Hematopoietic multipotent progenitor cell treated with erythropoietin and hydrocortisone succinate and interleukin-3 and kit ligand, for 15 days (in vitro differentiated cells): ENCODE measurements at regions not wholly inside any gene's neighbourhood (a gene's known extent, or its start where the extent isn't known, plus 50 kb on each side); places are given as distances from the start of the nearest gene placed in this dataset.

Experiments
- DNase-seq: peaks from one replicate; pipeline ENCODE4 v3.0.0-alpha.2; 2015; ENCODE audit warnings: low spot score

DNA sequence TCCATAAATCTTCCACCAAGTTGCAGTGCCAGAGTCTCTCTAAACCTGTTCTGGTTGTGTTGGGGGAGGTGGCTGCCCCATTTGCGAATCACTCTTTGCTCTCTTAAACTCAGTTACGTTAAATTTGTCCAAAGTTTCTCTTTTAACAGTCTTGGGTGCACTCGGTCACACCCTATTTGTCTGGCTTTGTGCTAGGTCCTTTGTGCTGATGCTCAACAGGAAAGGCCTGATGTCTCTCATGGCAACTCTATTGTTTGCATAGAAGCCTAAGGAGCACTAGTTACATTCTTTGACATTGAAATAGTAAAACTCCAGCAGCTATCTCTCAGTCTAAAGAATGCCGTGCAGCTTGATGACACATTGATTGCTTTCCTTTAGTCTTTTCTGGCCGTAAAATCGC is 105.1 kb downstream of the TRMT11 start:
- DNase-seq, result no peak

DNA sequence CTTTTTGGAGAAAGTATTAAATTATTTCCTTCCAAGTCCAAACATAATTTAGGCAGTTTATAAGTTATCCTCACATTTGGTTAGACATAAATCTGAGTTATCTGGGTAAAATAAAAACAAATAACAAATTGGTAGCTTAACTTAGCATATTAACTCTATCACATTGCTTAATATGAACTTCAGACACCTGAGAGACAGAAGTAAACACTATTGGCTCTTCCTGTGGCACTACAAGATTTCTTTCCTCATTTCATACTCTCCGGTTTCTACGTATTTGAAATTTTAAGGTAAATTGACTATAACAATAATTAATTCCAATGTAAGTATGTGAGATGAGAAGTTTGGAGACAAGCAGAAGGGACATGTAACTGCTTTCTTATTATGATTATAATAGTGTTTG is 106.8 kb downstream of the TRMT11 start:
- no peak for DNase-seq

DNA sequence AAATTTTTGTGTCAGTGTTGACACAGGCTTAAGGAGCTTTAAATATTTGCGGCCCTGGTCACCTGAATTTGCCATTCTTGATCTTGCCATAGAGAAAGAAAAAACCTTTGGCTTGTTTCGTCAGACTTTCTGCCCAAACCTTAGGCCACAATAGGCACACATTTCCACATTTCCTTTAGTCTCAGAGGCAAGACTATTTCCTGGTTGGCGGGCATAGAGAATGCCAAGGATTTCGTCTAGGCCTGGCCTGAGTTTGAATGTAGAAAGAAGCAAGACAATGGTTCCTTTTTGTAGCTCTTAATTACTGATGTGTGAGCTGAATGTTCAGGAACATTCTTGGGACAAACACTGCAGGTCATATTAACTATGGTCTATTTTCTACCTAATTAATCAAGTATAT is 108.1 kb downstream of the TRMT11 start:
- DNase-seq, result no peak

DNA sequence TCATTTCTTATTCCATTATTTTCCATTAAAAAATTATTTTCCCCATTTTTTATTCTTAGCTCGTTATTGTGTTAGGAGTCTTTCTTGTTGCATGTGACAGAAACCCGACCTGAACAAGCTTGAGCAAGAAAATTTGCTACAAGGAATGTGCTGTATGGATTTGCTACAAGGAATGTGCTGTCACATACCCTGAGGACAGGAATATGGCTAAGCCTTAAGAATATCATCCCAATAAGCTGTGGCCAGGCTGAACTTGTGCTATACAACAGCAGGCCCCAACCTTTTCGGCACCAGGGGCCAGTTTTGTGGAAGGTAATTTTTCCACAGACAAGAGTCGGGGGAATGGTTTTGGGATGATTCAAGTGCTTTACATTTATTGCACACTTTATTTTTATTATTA is 114.0 kb downstream of the TRMT11 start:
- no peak for DNase-seq

DNA sequence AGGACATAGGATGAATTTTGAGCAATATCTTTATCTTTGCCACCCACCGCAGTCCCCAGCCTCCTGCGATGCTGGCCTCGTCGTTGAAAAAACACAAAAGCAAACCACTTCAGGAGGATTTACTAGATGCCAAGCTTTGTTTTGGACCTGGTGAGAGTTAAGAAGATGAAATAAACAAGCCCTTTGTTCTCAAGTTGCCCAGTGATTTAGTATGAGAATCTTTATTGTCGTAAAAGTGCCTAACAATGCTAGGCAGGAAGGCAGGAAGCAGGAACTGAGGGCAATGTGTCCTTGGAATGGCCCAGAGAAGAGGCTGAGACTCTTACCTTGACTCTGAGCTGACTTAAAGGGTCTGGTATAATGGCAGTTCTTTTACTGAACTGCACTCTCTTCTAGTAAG is 116.0 kb downstream of the TRMT11 start:
- DNase-seq, result no peak

DNA sequence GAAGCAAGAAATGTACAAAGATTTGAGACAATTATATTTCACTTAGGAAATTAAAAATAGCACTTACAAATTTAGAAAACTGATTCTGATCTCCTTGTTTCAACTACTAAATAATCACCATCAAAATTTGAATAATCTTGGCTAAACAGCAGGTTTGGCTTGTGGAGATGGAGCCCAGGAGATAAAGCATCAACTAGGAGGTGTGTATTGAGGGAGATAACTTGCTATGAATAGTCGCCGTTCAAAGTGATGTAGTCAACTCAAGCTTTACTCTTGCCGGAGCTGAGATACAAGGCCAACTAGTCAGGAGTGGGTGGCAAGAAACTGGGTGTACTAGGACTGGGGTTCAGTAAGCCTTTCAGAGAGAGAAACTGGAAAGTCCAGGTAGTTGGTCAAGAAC is 117.7 kb downstream of the TRMT11 start:
- DNase-seq, result no peak

DNA sequence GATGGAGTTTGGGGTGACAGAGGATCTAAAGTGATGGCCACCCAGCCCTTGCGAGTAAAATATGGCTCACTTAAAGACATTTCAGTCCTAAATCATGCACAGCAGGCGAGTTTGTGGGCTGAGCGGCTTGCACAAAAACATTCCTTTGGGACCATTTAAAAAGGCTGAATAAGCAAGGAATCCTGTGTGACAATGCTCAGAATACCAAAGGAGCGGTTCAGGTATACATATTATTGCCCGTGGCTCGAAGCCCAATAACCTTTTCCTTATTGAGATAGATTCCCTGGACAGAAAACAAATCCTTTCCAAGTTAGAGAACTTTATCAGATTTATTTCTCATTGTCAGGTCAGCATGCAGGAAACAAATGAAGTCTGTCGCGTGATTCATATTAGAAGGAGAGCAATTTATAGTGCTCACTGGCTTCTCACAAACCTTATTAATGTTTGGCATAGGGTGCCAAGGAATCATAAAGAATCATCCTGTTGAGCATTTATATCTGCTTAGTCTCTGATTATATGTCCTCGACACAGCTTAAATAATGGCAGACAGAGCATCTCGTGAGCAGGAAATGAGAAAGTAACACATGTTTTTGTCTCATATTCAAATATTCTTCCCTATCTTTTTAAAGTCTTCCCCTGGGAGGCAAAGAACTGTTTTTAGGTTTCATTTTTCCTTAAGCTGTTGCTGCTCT is 121.3 kb downstream of the TRMT11 start:
- no peak for DNase-seq

DNA sequence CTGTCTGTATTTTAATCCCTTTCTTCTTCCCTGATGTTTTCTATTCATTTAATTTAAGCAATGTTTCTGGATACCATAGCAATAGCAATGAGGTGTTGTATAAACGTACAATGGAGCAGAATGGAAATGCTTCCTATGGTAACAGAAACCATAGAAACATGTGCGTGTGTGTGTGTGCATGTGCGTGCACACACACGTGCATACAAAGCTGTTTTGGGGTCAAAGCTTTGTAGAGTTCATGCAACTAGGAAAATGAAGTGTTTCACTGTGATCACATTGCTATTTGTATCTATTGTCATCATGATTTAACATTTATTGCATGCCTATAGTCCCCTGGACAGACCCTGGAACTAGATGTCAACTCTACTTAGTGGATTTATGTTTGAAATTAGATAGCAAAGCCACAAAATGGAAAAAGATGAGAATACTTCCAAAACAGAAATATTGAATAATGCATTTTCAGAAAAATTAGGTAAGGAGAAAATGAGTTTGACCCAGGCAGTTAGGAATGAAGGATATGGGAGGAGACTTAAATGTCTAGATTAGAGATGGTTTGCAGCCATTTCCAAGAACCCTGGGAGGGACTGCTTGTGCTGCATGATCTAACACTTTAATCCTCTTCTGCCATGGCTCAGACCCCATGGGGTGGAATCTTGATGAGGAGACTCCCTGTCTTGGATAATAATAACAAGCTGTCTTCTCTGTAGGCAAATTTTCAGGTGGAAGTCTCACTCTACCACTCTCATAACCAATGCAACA is 124.4 kb downstream of the TRMT11 start:
- peak; percentile 42 for DNase-seq

DNA sequence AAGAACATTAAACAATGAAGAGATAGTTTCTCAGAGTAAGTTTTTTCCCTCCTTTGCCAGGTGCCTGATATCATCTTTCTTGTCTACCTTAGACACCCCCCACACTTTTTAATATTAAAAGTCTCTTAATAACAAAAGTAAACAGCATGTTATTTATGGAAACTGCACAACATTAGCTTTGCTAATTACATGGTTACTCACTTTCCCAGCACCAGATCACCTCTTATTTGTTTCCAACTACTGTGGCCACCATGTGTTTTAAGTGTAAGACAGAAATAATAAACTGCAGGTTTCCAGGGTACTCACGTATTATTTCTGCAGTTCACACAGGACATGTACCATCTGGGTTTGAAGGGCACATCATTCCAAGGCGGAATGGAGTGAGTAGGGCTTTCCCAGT is 125.0 kb downstream of the TRMT11 start:
- no peak for DNase-seq

DNA sequence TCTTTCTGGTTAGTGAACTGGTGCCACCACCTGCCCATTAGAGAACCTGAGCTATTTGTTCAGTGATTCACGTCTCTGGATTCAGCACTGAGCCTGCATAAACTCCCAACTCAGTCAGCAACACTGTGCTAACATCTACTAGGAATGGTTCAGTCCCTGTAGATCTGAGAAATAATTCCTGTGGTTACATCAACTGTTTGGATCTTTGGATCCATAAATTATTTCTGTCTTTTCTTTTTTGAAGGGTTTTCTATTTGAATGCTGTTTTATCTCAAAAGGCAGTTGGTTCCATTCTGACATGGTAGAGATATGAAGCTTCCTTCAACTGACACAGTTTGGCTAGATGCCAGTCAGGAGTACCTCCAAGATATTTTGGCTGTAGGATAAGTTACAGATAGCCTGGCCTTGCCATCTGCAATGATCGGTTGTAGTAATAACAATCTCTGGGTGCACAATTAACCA is 125.9 kb downstream of the TRMT11 start:
- peak; percentile 63 for DNase-seq

DNA sequence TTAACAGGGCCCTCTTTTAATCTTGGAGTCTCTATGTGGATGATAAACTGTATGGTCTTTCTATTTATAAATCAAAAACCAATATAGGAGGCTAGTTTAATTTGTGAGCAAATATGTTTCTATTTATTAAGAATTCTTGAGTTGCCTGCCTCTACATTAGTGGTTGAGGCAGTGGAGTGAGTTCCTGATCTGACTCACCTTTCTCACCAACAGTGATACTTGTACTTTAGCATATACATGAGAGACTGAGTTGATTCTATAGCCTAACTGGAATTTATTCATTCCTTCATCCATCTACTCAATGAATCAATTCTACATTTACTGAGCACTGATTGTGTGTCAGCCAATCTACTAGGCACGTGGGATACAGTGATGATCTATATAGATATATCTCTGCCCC is 126.9 kb downstream of the TRMT11 start:
- no peak for DNase-seq

DNA sequence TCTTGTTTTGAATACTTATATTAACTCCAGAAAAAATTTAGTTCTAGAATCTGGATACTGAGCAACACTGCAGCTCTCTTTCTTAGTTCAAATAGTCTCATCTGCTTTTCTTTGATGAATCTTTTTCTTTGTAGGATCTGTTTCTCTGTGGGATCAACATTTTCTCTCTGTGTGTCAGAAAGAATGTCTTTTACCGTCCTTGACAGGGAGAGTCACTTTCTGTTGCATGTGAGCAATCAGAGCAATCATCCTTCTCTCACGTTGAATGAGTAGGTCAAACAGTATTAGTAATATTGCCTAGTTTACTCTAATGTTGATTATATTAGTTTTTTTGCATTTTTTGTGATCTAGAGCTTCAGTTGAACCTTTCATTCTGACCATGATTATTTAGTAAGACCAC is 130.9 kb downstream of the TRMT11 start:
- no peak for DNase-seq

DNA sequence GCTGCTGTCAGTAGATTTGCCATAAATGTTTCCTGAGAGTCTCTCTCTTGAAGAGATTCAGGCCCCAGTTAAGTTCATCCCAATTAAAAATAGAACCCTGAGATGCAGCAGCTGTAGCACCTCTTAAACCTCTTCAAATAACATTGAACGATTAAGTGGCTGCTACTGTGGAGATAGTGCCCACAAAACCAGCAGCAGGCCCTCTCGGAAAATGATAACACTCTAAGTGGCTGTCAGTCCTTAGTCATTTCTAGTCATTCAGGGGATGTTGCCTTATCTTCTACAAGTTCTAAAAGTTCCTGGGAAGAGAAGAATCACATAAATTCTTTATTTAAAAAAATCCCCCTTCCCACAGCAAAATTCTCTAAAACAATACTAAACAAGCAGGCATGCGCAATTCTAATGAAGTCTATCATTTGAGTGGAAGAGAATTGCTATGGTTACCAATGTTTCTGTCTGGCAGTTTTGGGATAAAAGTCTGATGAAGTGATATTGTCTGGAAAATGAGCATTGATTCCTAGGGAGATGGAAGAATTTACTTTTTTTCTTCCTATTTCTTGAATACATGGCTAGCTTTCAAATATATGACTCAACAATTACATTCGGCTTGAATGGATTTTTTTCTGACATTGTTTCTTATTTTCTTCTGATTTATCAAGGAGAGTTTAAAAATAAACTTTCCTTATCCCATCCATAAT is 131.9 kb downstream of the TRMT11 start:
- DNase-seq, result peak; percentile 43

DNA sequence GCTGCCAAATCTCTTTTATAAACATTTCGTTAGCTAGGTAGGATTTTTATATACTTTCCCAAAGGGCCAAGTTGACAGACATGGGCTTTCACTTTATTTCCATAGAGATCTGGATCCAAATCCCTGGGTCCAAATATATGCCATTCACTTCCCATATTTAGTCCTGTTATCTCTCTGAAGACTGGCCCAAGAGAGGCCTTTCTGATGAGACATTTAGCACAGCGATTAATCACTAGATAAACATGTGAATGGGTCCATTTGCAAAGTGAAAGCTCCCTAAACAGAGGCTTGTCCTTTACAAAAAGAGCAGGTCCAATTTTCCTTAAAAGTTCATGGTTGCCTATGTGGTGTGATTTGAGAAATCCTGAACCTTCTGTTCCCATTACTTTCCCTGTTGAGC is 132.6 kb downstream of the TRMT11 start:
- no peak for DNase-seq

DNA sequence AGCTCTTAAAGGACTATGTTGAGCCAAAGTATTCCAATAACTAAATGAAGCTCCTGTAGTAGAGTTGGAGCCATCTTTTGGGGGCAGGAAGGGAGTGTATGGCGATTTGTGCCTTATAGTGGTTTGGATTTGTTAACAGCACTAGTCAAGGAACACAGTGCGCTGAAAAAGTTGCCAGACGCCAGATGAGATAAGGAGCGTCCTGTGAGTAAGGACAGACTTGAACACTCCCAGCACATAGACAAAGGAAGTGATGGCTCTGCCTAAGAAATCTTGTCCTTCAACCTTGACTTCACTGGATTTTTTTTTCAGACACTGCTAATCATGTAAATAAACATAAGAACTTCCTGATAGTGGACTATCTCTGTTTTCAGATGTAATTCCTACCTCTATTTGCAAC is 136.9 kb downstream of the TRMT11 start:
- peak; percentile 20 for DNase-seq

DNA sequence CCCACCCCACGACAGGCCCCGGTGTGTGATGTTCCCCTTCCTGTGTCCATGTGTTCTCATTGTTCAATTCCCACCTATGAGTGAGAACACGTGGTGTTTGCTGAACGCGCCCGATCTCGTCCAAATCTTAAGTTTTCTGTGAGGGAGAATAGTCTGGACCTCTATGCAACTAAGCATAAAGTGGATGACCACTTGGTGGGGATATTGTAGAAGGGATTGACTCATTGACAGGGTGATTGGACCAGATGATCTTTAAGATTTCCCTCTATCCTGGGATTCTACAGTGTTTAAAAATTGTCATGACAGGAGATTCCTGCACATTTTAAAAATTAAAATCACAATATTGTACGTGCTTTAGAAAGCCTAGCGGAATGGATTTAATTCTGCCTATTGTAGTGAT is 141.3 kb downstream of the TRMT11 start:
- DNase-seq, result no peak

DNA sequence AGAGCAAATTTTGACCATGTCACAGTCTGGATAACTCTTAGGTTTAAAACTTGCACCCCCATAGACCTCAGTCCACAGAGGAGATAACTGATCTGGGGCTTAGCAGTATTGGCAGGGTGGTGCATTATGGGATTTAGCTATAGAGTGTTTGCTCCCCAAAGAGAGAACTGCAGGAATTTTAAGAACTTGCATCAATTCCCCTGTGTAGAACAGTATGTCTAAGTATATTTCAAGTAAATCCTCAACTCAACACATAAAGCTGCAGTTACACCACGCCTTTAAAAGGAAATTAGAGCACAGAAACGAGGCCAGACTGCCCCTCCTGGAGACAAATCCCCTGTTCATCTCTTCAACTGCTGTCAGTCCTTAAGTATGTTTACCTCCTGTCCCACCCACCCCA is 144.9 kb downstream of the TRMT11 start:
- DNase-seq, result no peak

DNA sequence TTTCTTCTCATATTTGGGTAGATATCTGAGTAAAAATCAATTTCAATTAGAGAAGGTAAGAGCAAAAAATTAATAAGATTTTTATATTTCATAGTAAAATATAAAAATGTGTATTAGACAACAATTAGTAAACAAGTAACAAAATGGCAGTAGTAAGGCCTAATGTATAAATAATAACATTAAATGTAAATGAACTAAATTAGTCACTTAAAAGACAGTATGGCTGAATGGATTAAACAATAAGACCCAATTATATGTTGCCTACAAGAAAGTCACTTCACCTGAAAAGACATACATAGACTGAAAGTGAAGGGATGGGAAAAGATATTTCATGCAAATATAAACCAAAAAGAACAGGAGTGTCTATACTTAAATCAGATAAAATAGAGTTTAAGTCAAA is 147.6 kb downstream of the TRMT11 start:
- DNase-seq, result no peak

DNA sequence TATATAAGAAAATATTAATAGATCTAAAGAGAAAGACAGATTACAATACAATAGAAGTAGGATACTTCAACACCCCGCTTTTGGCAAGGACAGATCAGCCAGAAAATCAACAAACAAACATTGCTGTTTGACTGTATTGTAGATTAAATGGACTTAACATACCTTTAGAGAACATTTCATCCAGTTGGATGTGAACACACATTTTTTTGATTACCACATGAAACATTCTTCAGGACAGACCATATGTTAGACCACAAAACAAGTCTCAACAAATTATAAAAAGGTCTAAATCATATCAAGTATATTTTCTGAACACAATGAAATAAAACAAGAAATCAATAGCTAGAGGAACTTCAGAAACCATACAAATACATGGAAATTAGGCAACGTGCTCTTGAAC is 148.2 kb downstream of the TRMT11 start:
- DNase-seq, result no peak

DNA sequence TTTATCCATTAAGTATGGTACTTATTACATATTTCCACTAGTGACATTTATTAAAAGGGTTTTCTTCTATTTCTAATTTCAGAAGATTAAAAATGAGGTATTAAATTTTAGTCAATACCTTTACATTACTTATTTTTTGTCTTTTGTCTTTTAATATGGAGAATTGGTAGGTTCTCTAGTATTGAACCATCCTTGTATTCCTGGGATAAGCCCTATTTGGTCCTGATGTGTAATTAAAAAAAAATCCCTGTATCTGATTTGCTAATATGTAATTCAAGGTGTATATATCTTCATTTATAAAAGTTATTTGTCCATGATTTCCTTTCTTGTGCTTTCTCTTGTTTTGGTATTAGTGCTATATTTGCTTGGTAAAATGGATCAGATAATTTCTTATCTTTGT is 153.7 kb downstream of the TRMT11 start:
- DNase-seq, result no peak

DNA sequence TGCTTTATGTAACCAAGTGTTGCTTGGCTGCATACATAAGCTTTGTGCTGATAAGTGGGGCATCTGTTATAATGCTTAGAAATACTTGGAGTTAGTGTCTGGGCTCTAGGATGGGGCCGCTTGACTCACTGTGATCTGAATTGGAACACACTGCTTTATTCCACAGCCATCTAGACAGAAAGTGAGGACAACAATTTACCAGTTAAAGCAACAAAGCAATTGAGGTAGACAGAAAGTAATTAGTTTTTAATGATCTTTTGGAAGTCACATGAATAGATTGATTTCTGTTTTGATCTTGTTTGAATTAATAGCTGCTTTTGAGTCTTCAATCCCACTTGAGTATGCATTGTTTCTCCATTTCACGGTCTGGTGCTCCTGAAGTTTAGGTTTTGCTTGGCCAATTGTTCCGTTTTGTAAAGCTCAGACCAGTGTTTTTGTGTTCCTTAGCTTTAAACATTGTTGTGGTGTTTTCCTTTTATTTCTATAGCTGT is 157.5 kb downstream of the TRMT11 start:
- no peak for DNase-seq

DNA sequence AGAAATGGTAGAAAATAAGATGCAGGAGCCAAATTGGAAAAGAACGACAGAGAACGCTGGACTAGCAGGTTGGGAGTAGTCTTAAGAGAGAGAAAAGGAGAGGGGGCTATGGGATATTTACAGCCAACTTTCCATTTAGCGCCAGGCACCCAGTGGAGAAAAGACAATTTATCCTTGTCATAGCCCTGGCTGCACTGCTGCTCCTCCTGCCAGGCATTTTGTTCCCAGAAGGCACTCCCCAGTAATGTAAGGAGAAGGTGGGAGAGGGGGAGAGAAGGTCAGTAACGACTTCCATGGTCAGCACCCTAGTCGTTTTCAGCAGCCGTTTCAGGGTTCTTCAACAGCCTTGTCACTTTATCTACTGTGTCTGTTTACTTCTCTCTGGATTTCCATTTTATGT is 159.0 kb downstream of the TRMT11 start:
- DNase-seq, result no peak

DNA sequence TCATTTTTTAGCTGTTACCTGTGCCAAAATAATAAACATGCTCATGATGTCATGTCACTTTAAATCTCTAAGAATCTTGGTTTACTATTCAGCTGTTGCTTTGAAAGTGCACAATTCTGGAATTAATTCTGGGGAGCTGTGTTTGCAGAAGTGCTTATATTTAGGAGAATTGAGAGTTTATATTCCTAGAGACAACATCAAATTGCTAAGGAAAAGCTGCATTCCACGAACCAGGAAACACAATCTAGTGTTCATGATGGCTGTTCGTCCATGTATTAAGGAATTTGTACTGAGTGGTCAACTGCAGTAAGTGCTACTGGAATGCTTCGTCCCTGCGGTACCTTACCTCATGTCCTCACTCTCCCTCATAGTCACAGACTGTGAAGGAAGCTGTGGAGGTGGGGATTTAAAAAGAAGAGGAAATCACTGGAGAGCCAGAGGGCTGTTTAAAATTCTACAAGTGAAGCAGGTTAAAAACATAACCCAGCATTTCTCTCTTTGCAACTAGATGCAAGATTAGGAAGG is 161.0 kb downstream of the TRMT11 start:
- no peak for DNase-seq
